AG09309 (cell line): ENCODE measurements at regions not wholly inside any gene's neighbourhood (a gene's known extent, or its start where the extent isn't known, plus 50 kb on each side); places are given as distances from the start of the nearest gene placed in this dataset.

Source experiments
- DNase-seq: peaks from one replicate; pipeline ENCODE4 v3.0.0-alpha.2; 2010; ENCODE audit warnings: low read depth
- H3K4me3 ChIP-seq: 2 replicates; pipeline ENCODE4 v1.5.1; 2011; ENCODE audit warnings: mild to moderate bottlenecking, low read depth, low read length, moderate library complexity; ENCODE audit not compliant: control insufficient read depth
- TF ChIP-seq, protein P1 (sequence below): IDR thresholded peaks from 2 replicates; pipeline ENCODE4 v1.5.1; 2011; ENCODE audit warnings: mild to moderate bottlenecking, low read depth, low read length, inconsistent platforms; ENCODE audit not compliant: insufficient read depth, control insufficient read depth; ENCODE audit errors: missing control alignments

DNA sequence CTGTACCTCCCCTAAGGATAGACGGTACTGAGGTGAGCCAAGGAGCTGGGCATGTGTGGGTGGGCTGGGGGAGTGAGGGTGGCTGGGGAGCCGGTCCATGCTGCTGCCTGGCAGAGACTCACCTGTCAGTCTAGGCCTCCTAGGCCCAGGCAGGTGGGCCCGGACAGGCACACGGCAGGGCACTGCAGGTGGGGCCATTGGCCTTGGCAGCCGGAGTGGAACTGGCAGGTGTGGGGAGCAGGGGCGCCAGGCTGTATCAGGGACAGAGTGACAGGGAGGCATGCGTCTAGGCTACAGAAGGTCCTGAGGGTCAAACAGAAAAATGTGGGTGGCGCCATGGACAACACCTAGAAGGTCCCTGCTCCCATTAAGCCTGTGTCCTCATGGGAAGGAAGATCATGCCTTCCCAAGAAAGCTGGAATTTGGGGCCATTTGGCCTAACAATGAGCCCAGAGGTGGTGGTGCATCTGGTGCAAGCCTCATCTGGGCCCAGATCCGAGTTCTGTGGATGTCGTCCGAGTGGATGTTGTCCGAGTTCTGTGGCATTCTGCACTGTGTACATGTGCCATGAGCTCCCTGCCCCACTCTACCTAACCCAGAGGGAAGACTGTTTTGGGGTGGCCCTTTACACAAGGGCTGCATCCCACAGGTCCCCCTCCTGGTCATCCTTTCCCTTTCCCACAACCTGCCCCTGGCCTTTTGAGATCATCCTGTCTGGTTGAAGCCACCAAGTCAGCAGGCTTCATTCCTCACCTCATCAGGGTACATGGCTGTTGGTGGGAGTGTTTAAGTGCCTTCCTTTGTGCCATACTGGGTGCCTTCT lies 249.7 kb downstream of the GLI2 start:
- no peak overlapping the region for H3K4me3 ChIP-seq
- DNase-seq: no peak
- TF ChIP-seq, protein P1, sequence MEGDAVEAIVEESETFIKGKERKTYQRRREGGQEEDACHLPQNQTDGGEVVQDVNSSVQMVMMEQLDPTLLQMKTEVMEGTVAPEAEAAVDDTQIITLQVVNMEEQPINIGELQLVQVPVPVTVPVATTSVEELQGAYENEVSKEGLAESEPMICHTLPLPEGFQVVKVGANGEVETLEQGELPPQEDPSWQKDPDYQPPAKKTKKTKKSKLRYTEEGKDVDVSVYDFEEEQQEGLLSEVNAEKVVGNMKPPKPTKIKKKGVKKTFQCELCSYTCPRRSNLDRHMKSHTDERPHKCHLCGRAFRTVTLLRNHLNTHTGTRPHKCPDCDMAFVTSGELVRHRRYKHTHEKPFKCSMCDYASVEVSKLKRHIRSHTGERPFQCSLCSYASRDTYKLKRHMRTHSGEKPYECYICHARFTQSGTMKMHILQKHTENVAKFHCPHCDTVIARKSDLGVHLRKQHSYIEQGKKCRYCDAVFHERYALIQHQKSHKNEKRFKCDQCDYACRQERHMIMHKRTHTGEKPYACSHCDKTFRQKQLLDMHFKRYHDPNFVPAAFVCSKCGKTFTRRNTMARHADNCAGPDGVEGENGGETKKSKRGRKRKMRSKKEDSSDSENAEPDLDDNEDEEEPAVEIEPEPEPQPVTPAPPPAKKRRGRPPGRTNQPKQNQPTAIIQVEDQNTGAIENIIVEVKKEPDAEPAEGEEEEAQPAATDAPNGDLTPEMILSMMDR: no peak

GRCh38 chr2:120985997-120986651 lies 250.5 kb downstream of the GLI2 start:
- H3K4me3 ChIP-seq: no peak overlapping the region
- DNase-seq: no peak
- TF ChIP-seq, protein P1: no peak

GRCh38 chr2:120986898-120987650 lies 251.4 kb downstream of the GLI2 start:
- TF ChIP-seq, protein P1: no peak
- no peak for DNase-seq
- no peak overlapping the region for H3K4me3 ChIP-seq

DNA sequence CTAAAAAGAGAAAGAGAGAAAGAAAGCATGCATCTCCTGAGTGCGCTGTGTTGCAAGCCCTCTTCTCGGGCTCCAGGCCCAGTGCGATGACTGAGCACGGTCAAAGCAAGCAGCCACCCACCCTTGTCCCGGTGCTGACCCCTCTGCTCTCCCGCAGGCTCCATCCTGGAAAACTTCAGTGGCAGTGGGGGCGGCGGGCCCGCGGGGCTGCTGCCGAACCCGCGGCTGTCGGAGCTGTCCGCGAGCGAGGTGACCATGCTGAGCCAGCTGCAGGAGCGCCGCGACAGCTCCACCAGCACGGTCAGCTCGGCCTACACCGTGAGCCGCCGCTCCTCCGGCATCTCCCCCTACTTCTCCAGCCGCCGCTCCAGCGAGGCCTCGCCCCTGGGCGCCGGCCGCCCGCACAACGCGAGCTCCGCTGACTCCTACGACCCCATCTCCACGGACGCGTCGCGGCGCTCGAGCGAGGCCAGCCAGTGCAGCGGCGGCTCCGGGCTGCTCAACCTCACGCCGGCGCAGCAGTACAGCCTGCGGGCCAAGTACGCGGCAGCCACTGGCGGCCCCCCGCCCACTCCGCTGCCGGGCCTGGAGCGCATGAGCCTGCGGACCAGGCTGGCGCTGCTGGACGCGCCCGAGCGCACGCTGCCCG lies 252.5 kb downstream of the GLI2 start:
- no peak for DNase-seq
- H3K4me3 ChIP-seq: no peak overlapping the region
- TF ChIP-seq, protein P1: no peak

DNA sequence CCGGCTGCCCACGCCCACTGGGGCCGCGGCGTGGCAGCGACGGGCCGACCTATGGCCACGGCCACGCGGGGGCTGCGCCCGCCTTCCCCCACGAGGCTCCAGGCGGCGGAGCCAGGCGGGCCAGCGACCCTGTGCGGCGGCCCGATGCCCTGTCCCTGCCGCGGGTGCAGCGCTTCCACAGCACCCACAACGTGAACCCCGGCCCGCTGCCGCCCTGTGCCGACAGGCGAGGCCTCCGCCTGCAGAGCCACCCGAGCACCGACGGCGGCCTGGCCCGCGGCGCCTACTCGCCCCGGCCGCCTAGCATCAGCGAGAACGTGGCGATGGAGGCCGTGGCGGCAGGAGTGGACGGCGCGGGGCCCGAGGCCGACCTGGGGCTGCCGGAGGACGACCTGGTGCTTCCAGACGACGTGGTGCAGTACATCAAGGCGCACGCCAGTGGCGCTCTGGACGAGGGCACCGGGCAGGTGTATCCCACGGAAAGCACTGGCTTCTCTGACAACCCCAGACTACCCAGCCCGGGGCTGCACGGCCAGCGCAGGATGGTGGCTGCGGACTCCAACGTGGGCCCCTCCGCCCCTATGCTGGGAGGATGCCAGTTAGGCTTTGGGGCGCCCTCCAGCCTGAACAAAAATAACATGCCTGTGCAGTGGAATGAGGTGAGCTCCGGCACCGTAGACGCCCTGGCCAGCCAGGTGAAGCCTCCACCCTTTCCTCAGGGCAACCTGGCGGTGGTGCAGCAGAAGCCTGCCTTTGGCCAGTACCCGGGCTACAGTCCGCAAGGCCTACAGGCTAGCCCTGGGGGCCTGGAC lies 253.2 kb downstream of the GLI2 start:
- no peak for DNase-seq
- TF ChIP-seq, protein P1: no peak
- no peak overlapping the region for H3K4me3 ChIP-seq
